ENCODE measurements at regions not wholly inside any gene's neighbourhood (a gene's known extent, or its start where the extent isn't known, plus 50 kb on each side); places are given as distances from the start of the nearest gene placed in this dataset.

GRCh38 chr12:33669349-33669748 lies 229.7 kb upstream of the SYT10 start:
- Histone ChIP-seq H3K23ac (ENCODE audit: low read length in 2 of 2) (no peak overlapping the region), H2BK5ac (ENCODE audit: low read depth, low read length, poor library complexity, severe bottlenecking) (no peak overlapping the region), H4K8ac (ENCODE audit: low read length) (no peak overlapping the region), H3K9ac (ENCODE audit: low read length) (no peak overlapping the region), H3K14ac (ENCODE audit: low read length in 2 of 2) (no peak overlapping the region), H2AFZ (ENCODE audit: low read depth, low read length) (no peak overlapping the region), H3K36me3 (ENCODE audit: control insufficient read depth in 1 of 2, insufficient read depth in 2 of 2, low read depth in 1 of 2, low read length in 2 of 2) (no peaks in the 10 kb centered on the region), H3K9me3 (ENCODE audit: control insufficient read depth, low read length) (no peaks in the 10 kb centered on the region), H3K4me3 (ENCODE audit: insufficient read depth in 1 of 2, low read depth in 1 of 2, low read length in 2 of 2) (no peak overlapping the region), H3K18ac (ENCODE audit: low read depth in 1 of 2, low read length in 2 of 2) (no peak overlapping the region), H3K4me2 (ENCODE audit: low read length, poor library complexity, severe bottlenecking) (no peak overlapping the region), H2AK5ac (ENCODE audit: low read length, severe bottlenecking) (no peak overlapping the region), H3K79me1 (replicated peaks; ENCODE audit: low read length, poor library complexity, severe bottlenecking) (no peaks in the 10 kb centered on the region), H2BK12ac (ENCODE audit: low read length in 2 of 2) (no peak overlapping the region), H4K91ac (ENCODE audit: low read length) (no peak overlapping the region), H3K27me3 (ENCODE audit: control insufficient read depth in 1 of 2, insufficient read depth in 1 of 2, low read length in 2 of 2) (no peaks in the 10 kb centered on the region), H3K4me1 (ENCODE audit: control insufficient read depth, insufficient read depth, low read depth, low read length) (no peaks in the 10 kb centered on the region), H2BK15ac (ENCODE audit: low read depth, poor library complexity, severe bottlenecking) (no peak overlapping the region), H3K4ac (ENCODE audit: low read depth in 1 of 2, low read length in 2 of 2) (no peak overlapping the region), H2BK120ac (ENCODE audit: low read depth, low read length) (no peak overlapping the region), H3K27ac (ENCODE audit: low read length, poor library complexity, severe bottlenecking) (no peak overlapping the region)
- no peak for DNase-seq
- 50% methylated on average over 2 of the region's 2 CpGs for WGBS

- Histone ChIP-seq H3K23ac (ENCODE audit: low read length in 2 of 2) (no peak overlapping the region), H3K4me3 (ENCODE audit: insufficient read depth in 1 of 2, low read depth in 1 of 2, low read length in 2 of 2) (no peak overlapping the region), H2BK120ac (ENCODE audit: low read depth, low read length) (no peak overlapping the region), H2AK5ac (ENCODE audit: low read length, severe bottlenecking) (no peak overlapping the region), H3K9me3 (ENCODE audit: control insufficient read depth, low read length) (no peaks in the 10 kb centered on the region), H3K4me1 (ENCODE audit: control insufficient read depth, insufficient read depth, low read depth, low read length) (no peaks in the 10 kb centered on the region), H2BK15ac (ENCODE audit: low read depth, poor library complexity, severe bottlenecking) (no peak overlapping the region), H3K79me1 (replicated peaks; ENCODE audit: low read length, poor library complexity, severe bottlenecking) (no peaks in the 10 kb centered on the region), H2AFZ (ENCODE audit: low read depth, low read length) (no peak overlapping the region), H3K9ac (ENCODE audit: low read length) (no peak overlapping the region), H4K8ac (ENCODE audit: low read length) (no peak overlapping the region), H2BK12ac (ENCODE audit: low read length in 2 of 2) (no peak overlapping the region), H3K27ac (ENCODE audit: low read length, poor library complexity, severe bottlenecking) (no peak overlapping the region), H2BK5ac (ENCODE audit: low read depth, low read length, poor library complexity, severe bottlenecking) (no peak overlapping the region), H3K36me3 (ENCODE audit: control insufficient read depth in 1 of 2, insufficient read depth in 2 of 2, low read depth in 1 of 2, low read length in 2 of 2) (no peaks in the 10 kb centered on the region), H3K4ac (ENCODE audit: low read depth in 1 of 2, low read length in 2 of 2) (no peak overlapping the region), H3K4me2 (ENCODE audit: low read length, poor library complexity, severe bottlenecking) (no peak overlapping the region), H3K18ac (ENCODE audit: low read depth in 1 of 2, low read length in 2 of 2) (no peak overlapping the region), H4K91ac (ENCODE audit: low read length) (no peak overlapping the region), H3K27me3 (ENCODE audit: control insufficient read depth in 1 of 2, insufficient read depth in 1 of 2, low read length in 2 of 2) (no peaks in the 10 kb centered on the region), H3K14ac (ENCODE audit: low read length in 2 of 2) (no peak overlapping the region)
- WGBS = 45% methylated on average over 4 of the region's 5 CpGs
- DNase-seq = no peak
Observed at GRCh38 chr12:33670284-33670683, 230.7 kb upstream of the SYT10 start.

- no peak for DNase-seq
- Histone ChIP-seq H2BK15ac (ENCODE audit: low read depth, poor library complexity, severe bottlenecking) (no peak overlapping the region), H3K18ac (ENCODE audit: low read depth in 1 of 2, low read length in 2 of 2) (no peak overlapping the region), H2BK12ac (ENCODE audit: low read length in 2 of 2) (no peak overlapping the region), H3K27ac (ENCODE audit: low read length, poor library complexity, severe bottlenecking) (no peak overlapping the region), H3K9ac (ENCODE audit: low read length) (no peak overlapping the region), H3K4ac (ENCODE audit: low read depth in 1 of 2, low read length in 2 of 2) (no peak overlapping the region), H3K23ac (ENCODE audit: low read length in 2 of 2) (no peak overlapping the region), H3K14ac (ENCODE audit: low read length in 2 of 2) (no peak overlapping the region), H3K4me3 (ENCODE audit: insufficient read depth in 1 of 2, low read depth in 1 of 2, low read length in 2 of 2) (no peak overlapping the region), H4K8ac (ENCODE audit: low read length) (no peak overlapping the region), H2AK5ac (ENCODE audit: low read length, severe bottlenecking) (no peak overlapping the region), H3K79me1 (replicated peaks; ENCODE audit: low read length, poor library complexity, severe bottlenecking) (no peaks in the 10 kb centered on the region), H2BK120ac (ENCODE audit: low read depth, low read length) (no peak overlapping the region), H2BK5ac (ENCODE audit: low read depth, low read length, poor library complexity, severe bottlenecking) (no peak overlapping the region), H3K4me1 (ENCODE audit: control insufficient read depth, insufficient read depth, low read depth, low read length) (no peaks in the 10 kb centered on the region), H3K27me3 (ENCODE audit: control insufficient read depth in 1 of 2, insufficient read depth in 1 of 2, low read length in 2 of 2) (no peaks in the 10 kb centered on the region), H3K4me2 (ENCODE audit: low read length, poor library complexity, severe bottlenecking) (no peak overlapping the region), H3K9me3 (ENCODE audit: control insufficient read depth, low read length) (no peaks in the 10 kb centered on the region), H4K91ac (ENCODE audit: low read length) (no peak overlapping the region), H2AFZ (ENCODE audit: low read depth, low read length) (no peak overlapping the region), H3K36me3 (ENCODE audit: control insufficient read depth in 1 of 2, insufficient read depth in 2 of 2, low read depth in 1 of 2, low read length in 2 of 2) (no peaks in the 10 kb centered on the region)
Observed at GRCh38 chr12:33671676-33672075, 232.1 kb upstream of the SYT10 start.

- Histone ChIP-seq H3K9me3 (ENCODE audit: control insufficient read depth, low read length) (no peaks in the 10 kb centered on the region), H3K9ac (ENCODE audit: low read length) (no peak overlapping the region), H3K4me1 (ENCODE audit: control insufficient read depth, insufficient read depth, low read depth, low read length) (no peaks in the 10 kb centered on the region), H3K18ac (ENCODE audit: low read depth in 1 of 2, low read length in 2 of 2) (no peak overlapping the region), H3K36me3 (ENCODE audit: control insufficient read depth in 1 of 2, insufficient read depth in 2 of 2, low read depth in 1 of 2, low read length in 2 of 2) (no peaks in the 10 kb centered on the region), H2AFZ (ENCODE audit: low read depth, low read length) (no peak overlapping the region), H3K4ac (ENCODE audit: low read depth in 1 of 2, low read length in 2 of 2) (no peak overlapping the region), H3K27ac (ENCODE audit: low read length, poor library complexity, severe bottlenecking) (no peak overlapping the region), H3K4me2 (ENCODE audit: low read length, poor library complexity, severe bottlenecking) (no peak overlapping the region), H2BK12ac (ENCODE audit: low read length in 2 of 2) (no peak overlapping the region), H4K91ac (ENCODE audit: low read length) (no peak overlapping the region), H2AK5ac (ENCODE audit: low read length, severe bottlenecking) (no peak overlapping the region), H3K27me3 (ENCODE audit: control insufficient read depth in 1 of 2, insufficient read depth in 1 of 2, low read length in 2 of 2) (no peaks in the 10 kb centered on the region), H3K14ac (ENCODE audit: low read length in 2 of 2) (no peak overlapping the region), H3K79me1 (replicated peaks; ENCODE audit: low read length, poor library complexity, severe bottlenecking) (no peaks in the 10 kb centered on the region), H2BK120ac (ENCODE audit: low read depth, low read length) (no peak overlapping the region), H4K8ac (ENCODE audit: low read length) (no peak overlapping the region), H3K4me3 (ENCODE audit: insufficient read depth in 1 of 2, low read depth in 1 of 2, low read length in 2 of 2) (no peak overlapping the region), H2BK5ac (ENCODE audit: low read depth, low read length, poor library complexity, severe bottlenecking) (no peak overlapping the region), H3K23ac (ENCODE audit: low read length in 2 of 2) (no peak overlapping the region), H2BK15ac (ENCODE audit: low read depth, poor library complexity, severe bottlenecking) (no peak overlapping the region)
- WGBS = 70% methylated on average over 3 of the region's 5 CpGs
- DNase-seq = no peak
Observed at GRCh38 chr12:33672836-33673577, 233.4 kb upstream of the SYT10 start.
